GM12864 (cell line): ENCODE measurements at regions not wholly inside any gene's neighbourhood (a gene's known extent, or its start where the extent isn't known, plus 50 kb on each side); places are given as distances from the start of the nearest gene placed in this dataset.

Experiments used
- DNase-seq: peaks from one replicate; pipeline ENCODE4 v3.0.0-alpha.2; 2011; ENCODE audit warnings: low read depth
- H3K4me3 ChIP-seq: 2 replicates; pipeline ENCODE4 v1.5.1; 2011; ENCODE audit warnings: mild to moderate bottlenecking, low read depth, low read length, control low read depth
- CTCF ChIP-seq: IDR thresholded peaks from 2 replicates; pipeline ENCODE4 v1.5.1; 2011; ENCODE audit warnings: low read depth, mild to moderate bottlenecking, moderate library complexity, low read length, control low read depth, inconsistent platforms; ENCODE audit errors: missing control alignments

- no peak for DNase-seq
- H3K4me3 ChIP-seq, result no peak overlapping the region
Observed at GRCh38 chr1:110766336-110766647, 91.6 kb upstream of the KCNA3 start.

GRCh38 chr1:110765640-110766335, 91.0 kb upstream of the KCNA3 start:
- H3K4me3 ChIP-seq, result no peak overlapping the region

More at GRCh38 chr1:110766336-110766647, 91.6 kb upstream of the KCNA3 start:
- no peak for TF ChIP-seq CTCF

GRCh38 chr1:110763149-110763548, 88.4 kb upstream of the KCNA3 start:
- H3K4me3 ChIP-seq, result no peak overlapping the region
- no peak for DNase-seq
- TF ChIP-seq CTCF, result no peak

More at GRCh38 chr1:110765640-110766335, 91.0 kb upstream of the KCNA3 start:
- DNase-seq, result peak; percentile 49
- peak; percentile 85 for TF ChIP-seq CTCF

GRCh38 chr1:110760321-110760720, 85.6 kb upstream of the KCNA3 start:
- TF ChIP-seq CTCF, result no peak
- no peak for DNase-seq
- H3K4me3 ChIP-seq, result no peak overlapping the region

GRCh38 chr1:110756506-110756905, 81.8 kb upstream of the KCNA3 start:
- H3K4me3 ChIP-seq, result no peak overlapping the region
- DNase-seq, result no peak
- TF ChIP-seq CTCF, result no peak

- no peak for DNase-seq
- no peak for TF ChIP-seq CTCF
- H3K4me3 ChIP-seq, result no peak overlapping the region
Observed at GRCh38 chr1:110752941-110753725, 78.4 kb upstream of the KCNA3 start.

GRCh38 chr1:110750562-110750961, 75.8 kb upstream of the KCNA3 start:
- TF ChIP-seq CTCF, result no peak
- DNase-seq, result no peak
- no peak overlapping the region for H3K4me3 ChIP-seq
